Loucy (cell line): ENCODE measurements at regions not wholly inside any gene's neighbourhood (a gene's known extent, or its start where the extent isn't known, plus 50 kb on each side); places are given as distances from the start of the nearest gene placed in this dataset.

Source experiments
- H2AFZ ChIP-seq: fragments of 200-600 bp; sonication (generic); 2 replicates; pipeline ENCODE4 v1.6.0; 2016; ENCODE audit warnings: antibody characterized with exemption, mild to moderate bottlenecking, low read length, moderate library complexity
- H3F3A ChIP-seq: fragments of 200-600 bp; 2 replicates; pipeline ENCODE4 v1.6.0; 2016; ENCODE audit warnings: antibody characterized with exemption, low read depth, mild to moderate bottlenecking
- H3K27me3 ChIP-seq: fragments of 200-600 bp; sonication (generic); 2 replicates; pipeline ENCODE4 v1.6.1; 2014; ENCODE audit warnings: low read length, mild to moderate bottlenecking; ENCODE audit not compliant: insufficient read depth, poor library complexity, severe bottlenecking
- H3K36me3 ChIP-seq: fragments of 200-600 bp; sonication (generic); 2 replicates; pipeline ENCODE4 v1.6.1; 2016; ENCODE audit warnings: low read length; ENCODE audit not compliant: insufficient read depth
- H3K4me1 ChIP-seq: fragments of 200-600 bp; sonication (generic); 2 replicates; pipeline ENCODE4 v1.5.1; 2014; ENCODE audit warnings: low read length, mild to moderate bottlenecking; ENCODE audit not compliant: insufficient read depth, poor library complexity, severe bottlenecking
- H3K4me2 ChIP-seq: fragments of 200-600 bp; sonication (generic); 2 replicates; pipeline ENCODE4 v1.6.0; 2014; ENCODE audit warnings: antibody characterized with exemption, low read length, low read depth, mild to moderate bottlenecking; ENCODE audit not compliant: poor library complexity, severe bottlenecking
- H3K4me3 ChIP-seq: fragments of 200-600 bp; sonication (generic); 2 replicates; pipeline ENCODE4 v1.5.1; 2014; ENCODE audit warnings: low read length, mild to moderate bottlenecking, mixed read lengths; ENCODE audit not compliant: poor library complexity, severe bottlenecking
- H3K79me2 ChIP-seq: fragments of 200-600 bp; sonication (generic); 2 replicates; pipeline ENCODE4 v1.6.1; 2014; ENCODE audit warnings: low read length; ENCODE audit not compliant: insufficient read depth
- H3K9ac ChIP-seq: fragments of 200-600 bp; sonication (generic); 2 replicates; pipeline ENCODE4 v1.6.0; 2014; ENCODE audit warnings: mild to moderate bottlenecking, low read depth, low read length, moderate library complexity; ENCODE audit not compliant: poor library complexity, severe bottlenecking
- H3K9me2 ChIP-seq: fragments of 200-600 bp; sonication (generic); replicated peaks from 2 replicates; pipeline ENCODE4 v1.6.1; 2016; ENCODE audit warnings: low read depth, low read length, mixed read lengths
- H3K9me3 ChIP-seq: fragments of 200-600 bp; sonication (generic); 2 replicates; pipeline ENCODE4 v1.6.1; 2014; ENCODE audit warnings: mild to moderate bottlenecking, antibody characterized with exemption, low read length, low read depth; ENCODE audit not compliant: insufficient read depth
- H4K20me1 ChIP-seq: fragments of 200-600 bp; sonication (generic); 2 replicates; pipeline ENCODE4 v1.6.0; 2014; ENCODE audit warnings: antibody characterized with exemption, low read length, mild to moderate bottlenecking; ENCODE audit not compliant: insufficient read depth, poor library complexity, severe bottlenecking
- EZH2phosphoT487 ChIP-seq: fragments of 200-600 bp; IDR thresholded peaks from 2 replicates; pipeline ENCODE4 v1.6.1; 2018; ENCODE audit warnings: antibody characterized with exemption, mild to moderate bottlenecking, moderate library complexity, borderline replicate concordance
- TF ChIP-seq, protein P1 (sequence below): fragments of 200-600 bp; sonication (generic); conservative IDR thresholded peaks from 2 replicates; pipeline ENCODE4 v1.5.1; 2014; ENCODE audit warnings: mild to moderate bottlenecking, antibody characterized with exemption, low read length

DNA sequence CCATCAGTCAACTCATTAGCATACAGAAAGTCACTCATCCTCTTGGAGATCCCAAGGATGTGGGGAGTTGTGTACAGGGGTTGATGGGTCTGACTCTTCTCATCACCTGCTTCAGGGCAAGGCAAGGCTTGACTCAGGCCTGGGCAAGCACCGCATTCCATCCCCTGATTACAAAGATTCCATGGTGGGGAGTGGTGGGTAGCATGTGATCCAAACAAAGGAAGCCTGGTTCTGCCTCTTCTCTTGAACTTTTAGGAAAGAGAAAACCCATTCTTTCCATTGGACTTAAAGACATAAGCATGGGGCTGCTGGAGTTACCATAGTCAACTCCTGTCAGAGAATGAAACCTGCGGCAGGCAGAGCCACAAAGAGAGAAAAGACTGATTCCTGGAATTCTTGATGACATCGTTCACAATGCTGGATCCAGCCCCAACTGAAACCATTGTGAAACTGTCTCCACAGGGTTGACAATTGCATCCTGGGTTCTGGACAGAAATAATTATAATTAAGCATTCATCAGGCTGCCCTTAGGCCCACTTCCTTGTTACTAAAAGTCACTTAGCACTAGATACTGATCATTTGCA is 235.8 kb upstream of the KCNG1 start:
- Histone ChIP-seq H2AFZ (no peak overlapping the region), H3K36me3 (no peaks in the 10 kb centered on the region)
- no peak for TF ChIP-seq EZH2phosphoT487
- TF ChIP-seq, protein P1, sequence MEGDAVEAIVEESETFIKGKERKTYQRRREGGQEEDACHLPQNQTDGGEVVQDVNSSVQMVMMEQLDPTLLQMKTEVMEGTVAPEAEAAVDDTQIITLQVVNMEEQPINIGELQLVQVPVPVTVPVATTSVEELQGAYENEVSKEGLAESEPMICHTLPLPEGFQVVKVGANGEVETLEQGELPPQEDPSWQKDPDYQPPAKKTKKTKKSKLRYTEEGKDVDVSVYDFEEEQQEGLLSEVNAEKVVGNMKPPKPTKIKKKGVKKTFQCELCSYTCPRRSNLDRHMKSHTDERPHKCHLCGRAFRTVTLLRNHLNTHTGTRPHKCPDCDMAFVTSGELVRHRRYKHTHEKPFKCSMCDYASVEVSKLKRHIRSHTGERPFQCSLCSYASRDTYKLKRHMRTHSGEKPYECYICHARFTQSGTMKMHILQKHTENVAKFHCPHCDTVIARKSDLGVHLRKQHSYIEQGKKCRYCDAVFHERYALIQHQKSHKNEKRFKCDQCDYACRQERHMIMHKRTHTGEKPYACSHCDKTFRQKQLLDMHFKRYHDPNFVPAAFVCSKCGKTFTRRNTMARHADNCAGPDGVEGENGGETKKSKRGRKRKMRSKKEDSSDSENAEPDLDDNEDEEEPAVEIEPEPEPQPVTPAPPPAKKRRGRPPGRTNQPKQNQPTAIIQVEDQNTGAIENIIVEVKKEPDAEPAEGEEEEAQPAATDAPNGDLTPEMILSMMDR: no peak

DNA sequence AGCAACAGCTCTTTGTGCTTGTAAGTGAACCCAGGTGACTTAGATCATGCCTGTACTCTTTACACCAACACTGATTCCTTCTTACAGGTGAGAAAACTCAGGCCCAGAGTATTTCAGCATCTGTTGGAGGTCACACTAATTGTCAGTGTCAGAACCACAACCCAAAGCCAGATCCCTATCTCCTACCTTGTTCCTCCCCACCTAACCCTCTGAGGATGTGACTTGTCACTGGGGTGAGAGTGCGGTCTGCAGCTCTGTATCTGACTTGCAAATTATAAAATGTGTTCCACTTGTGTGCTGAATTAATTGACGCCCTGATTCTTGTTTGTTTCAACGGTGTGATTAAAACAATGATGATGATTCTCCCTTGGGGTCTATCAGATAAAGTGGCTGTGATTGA is 232.5 kb upstream of the KCNG1 start:
- H4K20me1 ChIP-seq: no peaks in the 10 kb centered on the region
- no peaks in the 10 kb centered on the region for H3K9me2 ChIP-seq
- H3K4me3 ChIP-seq: no peak overlapping the region
- no peaks in the 10 kb centered on the region for H3K4me1 ChIP-seq
- no peak overlapping the region for H3K4me2 ChIP-seq
- no peaks in the 10 kb centered on the region for H3K79me2 ChIP-seq
- TF ChIP-seq, protein P1: no peak
- no peak for TF ChIP-seq EZH2phosphoT487
- no peak overlapping the region for H3K9ac ChIP-seq
- H3K36me3 ChIP-seq: no peaks in the 10 kb centered on the region
- H3K27me3 ChIP-seq: peaks cover 2% of the 10 kb centered on the region
- H2AFZ ChIP-seq: no peak overlapping the region
- no peaks in the 10 kb centered on the region for H3F3A ChIP-seq
- no peaks in the 10 kb centered on the region for H3K9me3 ChIP-seq

More for the DNA sequence above, 235.8 kb upstream of the KCNG1 start:
- H3K9ac ChIP-seq: no peak overlapping the region
- peaks cover 5% of the 10 kb centered on the region for H3K27me3 ChIP-seq
- H3K9me3 ChIP-seq: no peaks in the 10 kb centered on the region
- H3F3A ChIP-seq: no peaks in the 10 kb centered on the region
- no peaks in the 10 kb centered on the region for H3K4me1 ChIP-seq
- H3K79me2 ChIP-seq: no peaks in the 10 kb centered on the region
- no peaks in the 10 kb centered on the region for H3K9me2 ChIP-seq
- H3K4me2 ChIP-seq: no peak overlapping the region
- no peak overlapping the region for H3K4me3 ChIP-seq
- no peaks in the 10 kb centered on the region for H4K20me1 ChIP-seq

DNA sequence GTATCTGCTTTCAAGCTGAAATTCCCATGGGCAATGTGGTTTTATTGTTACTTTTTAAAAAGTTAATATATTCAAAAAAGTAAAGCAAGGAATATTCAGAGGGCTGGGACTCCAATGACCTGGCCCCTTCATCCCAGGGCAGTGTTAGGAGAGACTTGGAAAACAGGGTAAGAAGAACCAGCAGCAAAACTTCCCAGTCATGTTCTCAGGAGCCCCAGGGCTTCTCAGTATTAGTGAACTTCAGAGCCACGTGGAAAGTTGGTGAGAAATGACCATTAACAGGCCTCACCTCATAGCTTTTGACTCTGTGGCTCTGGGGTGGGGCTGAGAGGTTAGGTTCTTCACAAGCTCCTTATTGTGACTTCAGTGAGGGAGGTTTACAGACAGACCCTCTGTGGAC is 230.4 kb upstream of the KCNG1 start:
- Histone ChIP-seq H3K36me3 (no peaks in the 10 kb centered on the region), H3K4me3 (no peak overlapping the region), H4K20me1 (no peaks in the 10 kb centered on the region), H3K4me1 (no peaks in the 10 kb centered on the region), H3K9ac (no peak overlapping the region), H3K9me3 (no peaks in the 10 kb centered on the region), H3K9me2 (no peaks in the 10 kb centered on the region), H2AFZ (no peak overlapping the region), H3K27me3 (no peaks in the 10 kb centered on the region), H3K4me2 (no peak overlapping the region), H3K79me2 (no peaks in the 10 kb centered on the region), H3F3A (no peaks in the 10 kb centered on the region)
- TF ChIP-seq, protein P1: no peak
- TF ChIP-seq EZH2phosphoT487: no peak
